ENCODE measurements at regions not wholly inside any gene's neighbourhood (a gene's known extent, or its start where the extent isn't known, plus 50 kb on each side); places are given as distances from the start of the nearest gene placed in this dataset.
"Not testable (repeated sequence)": the region's sequence is repeated elsewhere in the genome, so short reads cannot be mapped to it uniquely, and the experiment has no call there.

DNA sequence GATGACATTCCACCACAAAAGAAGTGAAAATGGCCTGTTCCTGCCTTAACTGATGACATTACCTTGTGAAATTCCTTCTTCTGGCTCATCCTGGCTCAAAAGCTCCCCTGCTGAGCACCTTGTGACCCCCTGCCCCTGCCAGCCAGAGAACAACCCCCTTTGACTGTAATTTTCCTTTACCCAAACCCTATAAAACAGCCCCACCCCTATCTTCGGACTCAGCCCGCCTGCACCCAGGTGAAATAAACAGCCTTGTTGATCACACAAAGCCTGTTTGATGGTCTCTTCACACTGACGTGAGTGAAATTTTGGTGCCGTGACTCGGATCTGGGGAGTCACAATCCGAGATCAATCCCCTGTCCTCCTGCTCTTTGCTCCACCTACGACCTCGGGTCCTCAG, 101.0 kb upstream of the GRIN2A start:
- not testable (repeated sequence) for TF ChIP-seq CTCF (conservative IDR thresholded peaks at IDR 0.05); EZH2 (IDR thresholded peaks at IDR 0.05; ENCODE audit: low read depth)

All from PC-9 (cell line).